IPS-11a (cell line): ENCODE measurements at regions not wholly inside any gene's neighbourhood (a gene's known extent, or its start where the extent isn't known, plus 50 kb on each side); places are given as distances from the start of the nearest gene placed in this dataset.

Source experiments
- H3K4me3 ChIP-seq: one replicate; pipeline ENCODE4 v1.5.1; 2013; ENCODE audit warnings: low read depth, low read length, control low read depth

DNA sequence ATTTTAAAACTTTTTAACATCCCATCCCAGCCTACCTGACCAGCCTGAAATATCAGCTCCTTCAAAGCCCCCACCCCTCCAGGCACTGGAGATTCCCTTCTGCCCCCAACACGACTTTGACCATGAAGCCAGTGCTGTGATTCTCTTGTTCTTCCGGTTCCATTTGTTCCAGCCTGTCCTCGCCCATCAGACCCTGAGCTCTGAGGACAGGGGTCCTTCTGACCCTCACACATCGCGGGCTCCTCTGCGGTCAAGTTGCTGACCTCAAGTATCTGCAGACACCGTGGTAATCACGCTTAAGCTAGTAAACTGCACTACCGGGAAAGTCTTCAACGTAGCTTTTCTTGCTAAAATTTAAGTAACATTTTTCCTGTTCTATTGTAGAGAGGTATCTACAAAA is 282.2 kb upstream of the SALL3 start:
- H3K4me3 ChIP-seq, result no peak overlapping the region

DNA sequence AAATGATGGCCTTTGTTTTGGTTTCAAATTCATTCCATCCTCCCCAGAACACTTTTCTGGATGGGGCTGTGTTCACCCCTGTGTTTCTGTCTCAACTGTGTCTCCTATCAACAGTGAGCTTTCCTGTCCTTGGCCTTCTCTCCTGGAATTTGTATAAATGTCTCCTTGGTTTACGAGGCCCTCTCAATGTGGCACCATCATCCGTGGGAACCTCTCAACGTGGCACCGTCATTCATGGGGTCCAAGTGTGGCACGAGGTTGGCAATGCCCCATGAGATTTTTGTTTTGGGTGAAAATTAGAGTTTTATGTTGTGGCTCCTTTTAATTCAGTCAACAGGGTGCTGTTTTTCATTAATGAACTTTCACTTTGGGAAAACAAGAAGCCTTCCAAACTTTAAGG is 280.7 kb upstream of the SALL3 start:
- no peak overlapping the region for H3K4me3 ChIP-seq

DNA sequence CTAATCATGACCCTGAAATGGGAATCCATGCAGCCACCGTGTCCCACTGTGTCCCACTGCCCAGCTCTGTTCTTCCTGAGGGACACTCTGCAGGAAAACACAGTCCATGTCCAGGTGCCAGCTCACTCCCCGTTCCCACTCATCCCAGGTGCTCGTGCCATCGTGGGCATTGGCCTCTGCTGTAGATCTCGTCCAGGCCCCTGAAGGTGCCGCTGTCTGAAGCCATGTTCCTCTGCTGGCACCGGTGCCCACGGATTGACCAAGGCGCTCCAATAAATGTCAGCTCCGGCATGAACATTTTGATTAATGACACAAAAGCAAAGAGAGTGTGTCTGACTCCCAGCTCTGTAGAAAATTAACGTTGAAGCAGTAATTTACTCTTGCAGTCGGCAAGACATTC is 280.1 kb upstream of the SALL3 start:
- no peak overlapping the region for H3K4me3 ChIP-seq

DNA sequence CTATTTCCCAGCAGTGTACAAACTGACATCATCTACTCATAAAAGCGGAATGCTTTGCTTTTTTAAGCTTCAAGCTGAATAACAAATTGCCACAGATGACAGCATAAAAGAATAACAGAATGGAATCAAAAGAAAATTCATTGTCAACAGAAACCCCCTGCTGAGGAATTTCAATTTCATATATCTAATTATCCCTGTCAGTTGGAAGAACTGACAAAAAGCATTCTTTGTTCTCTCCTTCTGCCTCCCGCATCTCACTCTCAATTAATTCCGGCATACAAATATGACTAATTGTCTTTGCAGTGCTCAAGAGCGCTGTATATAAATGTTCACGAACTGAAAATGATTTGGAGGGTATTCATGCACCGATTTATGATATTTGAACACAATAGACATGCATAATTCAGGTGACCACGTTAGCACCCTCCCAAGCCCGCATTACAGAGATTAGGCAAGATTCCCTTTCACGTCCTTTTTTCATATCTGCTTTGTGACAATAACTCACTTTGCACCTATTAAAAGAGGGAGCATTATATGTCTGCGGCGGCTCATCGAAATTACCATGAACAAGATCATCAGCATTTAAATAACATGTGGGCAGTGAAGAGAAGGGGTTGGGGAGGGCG is 277.7 kb upstream of the SALL3 start:
- no peak overlapping the region for H3K4me3 ChIP-seq

DNA sequence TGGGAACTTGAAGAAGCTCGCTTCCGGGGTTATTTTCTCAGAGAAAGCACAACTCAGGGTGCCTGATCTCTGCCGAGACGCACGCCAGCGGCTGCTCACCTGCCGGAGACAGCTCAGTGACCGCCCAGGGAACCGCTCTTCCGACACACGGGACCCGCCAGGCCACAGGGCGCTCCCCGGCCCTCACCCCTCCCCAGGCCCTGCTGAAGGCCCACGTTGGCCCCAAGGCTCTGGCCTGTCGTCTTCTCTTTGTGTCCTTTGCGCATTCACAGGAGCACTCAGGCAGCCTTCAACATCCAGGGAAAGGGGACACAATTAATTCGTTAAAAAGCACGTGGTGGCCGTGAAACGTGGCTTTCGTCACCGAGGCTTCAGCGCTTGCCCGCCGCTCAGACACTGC is 276.3 kb upstream of the SALL3 start:
- H3K4me3 ChIP-seq, result no peak overlapping the region

DNA sequence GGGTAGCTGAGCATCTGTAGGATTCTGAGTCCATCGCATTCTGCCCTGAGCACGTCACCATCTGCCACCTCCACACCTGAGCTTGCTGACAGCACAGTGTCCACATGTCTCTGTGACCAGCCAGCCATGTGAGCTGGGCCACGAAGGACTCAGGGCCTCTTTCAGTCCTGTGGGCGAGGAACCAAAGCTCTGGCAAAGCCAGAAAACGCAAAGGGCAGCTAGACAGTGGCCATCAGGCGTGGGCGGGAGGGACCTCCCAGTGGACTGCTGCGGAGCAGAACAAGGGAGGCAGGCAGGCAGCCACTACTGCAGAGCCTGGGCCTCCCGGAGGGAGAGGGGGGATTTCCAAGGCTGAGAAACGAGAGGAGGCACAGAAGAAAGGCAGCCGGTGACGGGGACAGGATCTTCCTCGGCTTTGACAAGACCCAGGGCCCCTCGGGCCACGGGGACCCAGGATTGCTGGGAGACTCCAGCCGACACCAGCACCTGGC is 274.6 kb upstream of the SALL3 start:
- H3K4me3 ChIP-seq, result no peak overlapping the region

DNA sequence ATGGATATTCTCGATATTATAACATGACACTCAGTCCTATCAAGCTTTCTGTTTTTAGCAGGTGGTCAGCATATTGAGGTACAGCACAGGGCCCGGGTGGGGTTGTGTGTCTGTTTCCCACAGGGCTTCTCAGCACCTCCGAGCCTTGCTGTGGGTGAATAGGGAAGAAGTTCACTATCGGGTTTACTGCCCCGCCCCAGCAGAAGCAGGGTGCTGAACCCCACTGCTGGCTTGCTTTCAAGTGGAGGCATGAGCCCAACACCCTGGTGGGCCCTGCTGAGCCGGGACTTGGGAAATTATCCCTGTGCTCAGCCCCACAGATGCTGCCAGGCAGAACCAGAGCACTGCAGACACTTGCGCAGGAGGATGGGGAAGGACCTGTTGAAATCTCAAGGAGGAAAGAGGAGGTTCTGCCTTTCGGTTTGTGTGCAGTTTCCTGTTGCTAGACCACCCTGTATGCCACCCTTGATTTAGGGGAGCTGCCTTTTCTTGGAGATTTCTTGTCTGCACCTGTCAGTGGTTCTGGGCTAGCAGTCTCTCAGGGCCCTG is 270.3 kb upstream of the SALL3 start:
- no peak overlapping the region for H3K4me3 ChIP-seq

DNA sequence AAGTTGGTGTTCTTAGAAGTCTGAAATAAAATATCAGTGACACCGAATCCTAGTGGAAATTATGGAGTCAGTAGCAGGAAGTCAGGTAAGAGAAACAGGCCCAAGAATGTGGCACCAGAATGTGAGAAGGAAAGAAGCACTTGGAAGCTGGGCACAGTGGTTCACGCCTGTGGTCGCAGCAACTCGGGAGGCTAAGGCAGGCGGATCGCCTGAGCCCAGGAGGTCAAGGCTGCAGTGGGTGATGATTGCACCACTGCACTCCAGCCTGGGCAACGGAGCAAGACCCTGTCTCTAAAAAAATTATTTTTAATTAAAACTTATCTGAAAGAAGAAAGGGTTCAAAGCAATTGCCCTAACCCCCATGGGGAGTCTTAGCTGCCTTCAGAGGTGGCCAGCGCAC is 268.3 kb upstream of the SALL3 start:
- H3K4me3 ChIP-seq, result no peak overlapping the region

DNA sequence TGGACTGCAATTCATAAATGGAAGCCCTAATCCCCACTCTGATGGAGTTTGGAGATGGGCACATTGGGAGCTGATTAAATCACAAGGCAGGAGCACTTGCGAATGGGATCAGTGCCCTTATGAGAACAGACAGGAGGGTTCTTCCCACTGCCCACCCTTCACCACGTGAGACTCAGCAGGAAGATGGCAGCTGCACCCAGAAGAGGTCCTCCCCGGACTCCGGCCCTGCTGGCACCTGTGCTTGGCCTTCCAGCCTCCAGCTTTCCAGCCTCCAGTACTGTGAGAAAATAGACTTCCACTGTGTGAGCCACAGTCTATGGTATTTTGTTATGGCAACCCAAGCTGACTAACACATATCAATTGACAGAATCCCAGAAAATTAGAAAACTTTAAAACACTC is 267.6 kb upstream of the SALL3 start:
- no peak overlapping the region for H3K4me3 ChIP-seq

DNA sequence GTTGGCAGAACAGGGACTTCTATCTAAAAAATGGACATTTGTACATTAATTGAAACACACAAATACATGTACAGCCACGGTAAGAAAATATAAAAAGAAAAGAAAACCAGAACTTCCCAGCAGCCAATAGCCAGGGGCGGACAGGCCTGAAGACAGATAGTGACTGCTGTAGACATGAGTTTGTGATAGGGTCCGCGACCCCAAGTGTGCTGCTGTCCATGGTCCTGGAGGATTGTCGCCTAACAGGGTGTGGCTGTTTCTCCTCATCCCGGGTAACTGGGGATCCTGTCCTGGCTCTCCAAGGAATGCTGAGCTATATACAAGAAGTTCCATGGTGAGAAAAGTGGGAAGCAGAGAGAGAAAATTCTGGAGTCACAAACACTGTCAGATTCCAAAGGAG is 266.5 kb upstream of the SALL3 start:
- no peak overlapping the region for H3K4me3 ChIP-seq

DNA sequence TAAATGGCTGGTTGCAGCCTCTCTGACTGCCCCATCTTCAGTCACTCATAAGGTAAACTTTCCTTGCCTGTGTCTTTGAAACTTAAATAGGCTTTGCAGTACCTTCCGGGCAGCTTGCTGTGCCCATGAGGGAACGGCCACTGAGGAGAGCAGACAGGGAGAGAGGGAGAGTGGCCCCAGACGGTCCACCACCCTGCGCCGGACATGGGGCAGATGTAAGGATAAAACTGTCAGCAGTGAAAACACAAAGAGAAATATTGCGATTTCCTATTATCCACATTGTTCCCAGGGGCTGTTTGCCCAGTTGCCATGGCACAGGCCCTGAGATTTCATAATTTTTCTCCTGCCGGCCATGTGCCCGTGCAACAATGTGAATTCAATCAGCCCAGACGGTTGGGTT is 265.9 kb upstream of the SALL3 start:
- H3K4me3 ChIP-seq, result no peak overlapping the region

DNA sequence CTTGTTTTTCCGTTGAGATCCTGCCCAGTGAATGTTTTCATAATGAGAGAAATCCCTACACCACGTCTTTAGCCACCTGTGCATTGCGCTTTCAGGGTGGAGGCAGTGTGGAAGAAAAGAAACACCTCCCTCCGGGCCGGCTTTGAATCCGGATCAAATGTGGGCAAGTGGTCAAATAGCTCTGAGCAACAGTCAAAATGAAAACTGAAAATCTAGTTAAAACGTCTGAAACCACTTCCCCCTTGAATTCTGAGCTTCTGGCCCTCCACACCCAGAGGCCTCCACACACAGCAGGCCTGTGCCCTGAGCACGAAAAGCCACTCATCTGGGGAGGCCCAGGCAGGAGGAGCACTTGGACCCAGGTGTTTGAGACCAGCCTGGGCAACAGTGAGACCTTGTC is 263.6 kb upstream of the SALL3 start:
- H3K4me3 ChIP-seq, result no peak overlapping the region

DNA sequence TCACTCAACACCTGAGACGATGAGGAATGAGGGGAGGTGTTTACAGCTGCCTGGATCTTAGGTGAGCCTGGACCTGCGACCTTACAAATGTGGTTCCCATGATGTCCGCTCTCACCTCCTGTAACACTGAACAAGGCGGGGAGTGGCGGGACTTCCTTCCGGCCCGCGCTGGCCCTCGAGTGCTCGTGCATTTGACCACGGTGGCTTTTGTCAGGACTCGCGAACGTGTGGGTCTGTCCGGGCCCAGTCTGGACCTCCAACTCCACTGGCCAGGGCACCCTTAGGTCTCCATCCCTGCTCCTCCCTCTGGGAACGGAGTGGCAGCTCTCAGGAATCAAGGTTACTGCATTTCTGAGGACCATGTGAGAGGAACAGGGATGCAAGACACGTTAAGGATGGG is 263.0 kb upstream of the SALL3 start:
- H3K4me3 ChIP-seq, result no peak overlapping the region

DNA sequence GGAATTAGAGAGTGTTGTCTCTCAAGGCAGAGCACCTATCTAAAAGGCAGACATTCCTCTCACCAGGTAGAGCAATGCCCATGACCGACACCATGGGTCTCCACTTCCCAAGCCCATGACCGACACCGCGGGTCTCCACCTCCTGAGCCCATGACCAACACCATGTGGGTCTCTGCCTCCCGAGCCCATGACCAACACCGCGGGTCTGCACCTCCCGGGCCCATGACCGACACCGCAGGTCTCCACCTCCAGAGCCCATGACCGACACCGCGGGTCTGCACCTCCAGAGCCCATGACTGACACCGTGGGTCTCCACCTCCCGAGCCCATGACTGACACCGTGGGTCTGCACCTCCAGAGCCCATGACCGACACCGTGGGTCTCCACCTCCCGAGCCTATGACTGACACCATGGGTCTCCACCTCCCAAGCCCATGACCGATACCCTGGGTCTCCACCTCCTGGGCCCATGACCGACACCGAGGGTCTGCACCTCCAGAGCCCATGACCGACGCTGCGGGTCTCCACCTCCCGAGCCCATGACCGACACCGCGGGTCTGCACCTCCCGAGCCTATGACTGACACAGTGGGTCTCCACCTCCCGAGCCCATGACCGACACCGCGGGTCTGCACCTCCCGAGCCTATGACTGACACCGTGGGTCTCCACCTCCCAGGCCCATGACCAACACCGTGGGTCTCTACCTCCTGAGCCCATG is 262.4 kb upstream of the SALL3 start:
- H3K4me3 ChIP-seq, result no peak overlapping the region

DNA sequence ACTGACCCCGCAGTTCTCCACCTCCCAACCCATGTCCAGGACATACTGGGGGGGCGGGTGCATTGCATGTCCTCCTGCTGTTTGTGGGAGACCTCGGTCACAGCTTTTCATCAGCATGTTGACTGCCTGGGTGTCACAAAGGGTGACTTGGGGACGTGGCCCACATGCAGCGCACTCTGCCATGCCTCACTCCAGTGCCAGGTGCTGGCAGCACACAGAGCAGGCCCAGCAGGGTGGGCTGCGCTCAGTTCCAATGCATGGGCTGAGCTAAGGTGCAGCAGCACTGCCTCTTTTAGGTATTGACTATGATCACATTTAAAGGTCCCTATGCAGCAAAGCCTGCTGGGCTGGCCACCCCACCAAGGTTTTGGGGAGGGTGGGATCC is 261.9 kb upstream of the SALL3 start:
- no peak overlapping the region for H3K4me3 ChIP-seq

DNA sequence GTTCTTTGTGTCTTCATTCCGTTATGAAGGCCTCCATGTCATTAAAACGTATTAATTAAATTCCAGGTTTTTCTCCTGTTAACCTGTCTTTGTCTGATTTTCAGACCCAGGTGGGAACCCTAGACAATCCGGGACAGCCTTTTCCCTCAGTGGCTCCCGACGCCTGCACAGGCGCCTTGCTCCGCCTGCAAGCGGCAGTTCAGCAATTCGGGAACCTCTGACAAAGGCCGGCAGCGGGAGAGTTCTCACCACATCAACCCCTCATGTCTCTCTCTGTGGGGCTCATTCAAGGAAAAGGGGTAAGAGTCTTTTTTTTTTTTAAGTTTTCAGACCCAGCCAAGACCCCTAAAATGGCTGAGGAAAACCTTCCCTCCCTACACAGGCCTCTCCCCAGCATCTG is 259.8 kb upstream of the SALL3 start:
- H3K4me3 ChIP-seq, result no peak overlapping the region

DNA sequence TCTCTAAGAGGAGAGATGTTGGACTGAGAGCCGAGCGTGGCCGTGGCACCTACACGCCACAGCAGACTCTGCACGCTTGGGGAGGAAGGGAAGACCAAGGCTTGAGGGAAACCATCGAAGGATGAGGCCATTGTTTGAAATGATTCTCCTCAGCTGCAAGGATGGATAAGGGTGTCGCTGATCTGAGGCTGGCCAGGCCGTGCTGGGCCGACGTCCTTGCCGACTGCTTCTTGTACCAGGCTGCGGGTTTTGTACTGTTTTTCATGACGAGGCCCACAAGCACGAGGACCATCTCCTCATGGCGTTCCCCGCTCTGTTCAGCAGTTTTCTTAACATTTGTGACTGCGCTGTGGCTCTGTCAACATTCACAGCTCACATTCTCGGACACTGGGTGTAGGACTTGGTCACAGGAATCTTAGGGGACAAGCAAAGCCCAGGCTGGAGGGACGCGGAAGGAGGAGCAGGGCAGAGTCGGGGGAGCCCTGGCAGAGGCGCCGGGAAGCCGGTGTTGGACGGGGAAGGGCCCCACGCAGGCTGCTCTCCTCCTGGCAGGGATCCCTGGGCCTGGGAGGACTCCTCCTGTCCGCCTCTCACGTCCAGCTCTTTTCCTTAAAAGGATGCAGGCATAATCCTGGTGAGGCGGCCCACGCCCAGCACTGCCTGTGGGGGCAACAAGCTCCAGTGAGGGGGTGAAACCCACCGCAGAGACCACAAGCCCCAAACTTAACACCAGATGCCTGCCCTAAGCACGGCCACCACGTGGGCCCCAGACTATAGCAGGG is 259.0 kb upstream of the SALL3 start:
- H3K4me3 ChIP-seq, result no peak overlapping the region

DNA sequence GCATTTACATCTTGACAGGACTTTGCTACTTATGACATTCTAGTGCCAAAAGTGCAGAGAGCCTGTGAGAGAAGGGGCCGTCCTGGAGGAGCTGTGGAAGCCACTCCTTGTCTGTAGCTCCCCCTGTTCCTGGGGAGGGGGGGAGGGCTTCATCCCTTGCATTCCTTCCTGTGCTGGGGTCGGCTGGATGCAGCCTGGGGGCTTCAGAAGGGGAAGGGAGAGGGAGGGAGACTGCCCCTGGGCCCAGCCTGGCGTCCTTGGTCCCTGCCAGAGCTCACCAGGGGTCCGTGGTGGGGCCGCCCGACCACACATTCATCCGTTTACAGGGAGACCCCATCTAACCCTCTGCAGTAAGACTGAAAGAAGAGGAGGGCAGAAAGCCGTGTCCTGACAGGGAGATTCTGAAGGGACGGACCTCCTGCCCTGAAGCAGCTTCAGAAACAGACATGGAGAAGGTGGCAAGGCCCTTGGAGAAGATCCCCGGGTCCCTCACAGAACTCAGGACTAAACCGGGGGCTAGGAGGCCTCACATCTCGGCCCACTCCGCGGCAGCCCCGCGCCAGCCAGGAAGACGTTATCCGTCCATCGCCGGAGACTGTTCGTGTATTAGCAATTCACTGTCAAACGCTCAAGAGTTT is 258.3 kb upstream of the SALL3 start:
- no peak overlapping the region for H3K4me3 ChIP-seq

DNA sequence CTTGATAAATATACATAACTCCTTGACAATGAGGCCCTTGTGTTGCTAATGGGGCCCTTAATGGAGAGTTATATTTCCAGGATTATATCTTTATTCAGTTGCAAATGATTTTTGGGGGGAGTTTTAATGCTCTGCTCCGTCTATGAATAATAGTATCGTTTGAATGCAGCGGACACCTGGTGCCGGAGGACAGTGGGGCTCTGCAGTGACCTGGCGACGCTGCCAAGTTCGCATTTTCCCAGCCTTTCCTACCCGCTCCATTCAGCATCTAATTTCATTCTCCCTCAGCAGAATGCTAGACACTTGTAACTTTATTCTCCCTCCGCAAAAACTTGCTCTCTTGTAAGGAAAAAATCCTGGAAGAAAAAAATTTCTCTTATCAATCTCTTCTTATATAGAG is 257.6 kb upstream of the SALL3 start:
- no peak overlapping the region for H3K4me3 ChIP-seq

DNA sequence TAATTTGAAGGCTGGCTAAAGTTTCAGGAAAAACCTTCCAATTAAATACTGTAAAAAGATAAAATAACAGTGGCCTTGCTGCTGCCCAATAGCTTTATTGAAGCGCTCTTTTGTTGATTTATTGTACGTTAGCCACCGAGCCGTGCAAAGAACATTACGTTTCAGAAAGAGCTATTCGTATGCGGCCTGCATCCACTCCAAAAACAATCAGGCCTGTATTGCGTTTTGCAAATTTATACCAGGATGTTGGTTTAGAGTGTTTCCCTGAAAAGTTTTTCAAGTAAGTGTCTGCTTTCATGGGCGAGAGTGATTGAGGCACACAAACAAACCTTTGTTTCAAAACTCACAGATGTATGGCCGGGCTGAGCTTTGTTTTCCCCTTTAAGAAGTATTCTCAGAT is 257.2 kb upstream of the SALL3 start:
- H3K4me3 ChIP-seq, result no peak overlapping the region

DNA sequence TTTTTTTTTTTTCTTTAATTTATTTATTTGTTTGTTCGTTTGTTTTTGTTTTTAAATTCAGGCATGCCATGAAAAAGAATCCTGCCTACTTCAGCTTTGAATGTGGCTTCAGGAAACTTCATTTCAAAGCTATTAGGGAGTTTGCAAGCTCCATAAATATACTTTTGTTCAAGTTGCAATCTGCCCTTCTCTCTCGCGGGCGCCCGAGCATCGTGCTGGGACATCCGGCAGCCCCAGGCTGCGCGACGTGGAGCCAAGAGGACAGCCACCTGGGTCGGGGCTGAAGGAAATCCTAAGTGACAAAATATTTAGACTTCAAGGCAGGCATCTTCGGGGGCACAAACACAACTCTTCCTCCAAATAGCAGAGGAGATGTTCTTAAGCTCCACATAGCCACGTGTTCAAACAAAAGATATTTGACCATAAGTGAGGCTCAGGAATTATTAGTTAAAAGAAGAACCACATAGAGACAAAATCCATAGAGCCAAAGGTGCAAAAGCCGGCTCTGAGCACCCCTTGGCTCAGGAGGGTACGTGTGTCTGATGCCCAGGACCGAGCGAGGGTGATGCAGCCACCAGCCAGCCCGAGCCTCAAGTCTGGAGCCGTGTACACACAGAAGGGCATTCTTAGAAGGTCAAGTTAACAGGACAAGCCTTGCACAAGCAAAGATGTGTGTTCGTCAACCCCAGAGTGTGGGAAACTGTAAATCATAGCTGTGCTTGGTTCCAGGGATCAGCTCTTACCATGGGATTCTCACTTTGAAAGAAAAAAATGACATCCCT is 256.5 kb upstream of the SALL3 start:
- H3K4me3 ChIP-seq, result no peak overlapping the region
